IMR-90 (cell line): ENCODE measurements at regions not wholly inside any gene's neighbourhood (a gene's known extent, or its start where the extent isn't known, plus 50 kb on each side); places are given as distances from the start of the nearest gene placed in this dataset.

ENCODE experiments used
- ATAC-seq: fragments of 200-7000 bp; cut with Tn5 transposase; 2 replicates; pipeline ENCODE4 v1.9.1; 2020; ENCODE audit warnings: low read depth, mild to moderate bottlenecking, moderate library complexity
- BruUV-seq: library from RNA; stranded (reverse); fragments of 400-500 nt; replicated peaks from 2 replicates; lab custom pipeline; 2021; lab: Mats Ljungman, UMichigan
- CTCF ChIA-PET: fragments of 300-600 bp; formaldehyde crosslinking; extraction: SDS; loops from one replicate; lab custom pipeline; 2021; ENCODE audit warnings: antibody characterized with exemption; lab: Yijun Ruan, JAX
- POLR2A ChIA-PET: fragments of 300-600 bp; sonication (Branson Sonifier 250); formaldehyde crosslinking; loops from one replicate; lab custom pipeline; 2022; ENCODE audit warnings: antibody characterized with exemption; ENCODE audit not compliant: unreplicated experiment; lab: Charles Lee
- DNase-seq: peaks from one replicate; pipeline ENCODE4 v3.0.0; 2013
- H2AFZ ChIP-seq: replicated peaks from 2 replicates; pipeline ENCODE3; 2013; ENCODE audit warnings: low read length, mild to moderate bottlenecking; ENCODE audit not compliant: poor library complexity
- H2AK5ac ChIP-seq: 2 replicates; pipeline ENCODE4 v1.6.1; 2013; ENCODE audit warnings: low read depth, low read length, inconsistent platforms
- H2AK9ac ChIP-seq: replicated peaks from 2 replicates; pipeline ENCODE3; 2013; ENCODE audit warnings: mild to moderate bottlenecking, low read depth, low read length, moderate library complexity; ENCODE audit not compliant: poor library complexity
- H2BK120ac ChIP-seq: 2 replicates; pipeline ENCODE4 v1.6.1; 2013; ENCODE audit warnings: low read depth, low read length, inconsistent platforms
- H2BK15ac ChIP-seq: 3 replicates; pipeline ENCODE4 v1.6.1; 2013; ENCODE audit warnings: low read depth, low read length, inconsistent platforms
- H2BK20ac ChIP-seq: 2 replicates; pipeline ENCODE4 v1.6.1; 2013; ENCODE audit warnings: low read depth, mild to moderate bottlenecking, inconsistent platforms, low read length, moderate library complexity
- H2BK5ac ChIP-seq: 2 replicates; pipeline ENCODE4 v1.6.1; 2013; ENCODE audit warnings: mild to moderate bottlenecking, low read depth, low read length, inconsistent platforms; ENCODE audit not compliant: poor library complexity, severe bottlenecking
- H3K14ac ChIP-seq: replicated peaks from 2 replicates; pipeline ENCODE4 v1.6.1; 2013; ENCODE audit warnings: low read depth, low read length, inconsistent platforms
- H3K18ac ChIP-seq: 2 replicates; pipeline ENCODE4 v1.6.1; 2013; ENCODE audit warnings: low read depth, low read length, control low read depth
- H3K23ac ChIP-seq: 2 replicates; pipeline ENCODE4 v1.6.1; 2013; ENCODE audit warnings: low read depth, low read length, inconsistent platforms
- H3K27ac ChIP-seq: 2 replicates; pipeline ENCODE4 v1.5.1; 2013; ENCODE audit warnings: mild to moderate bottlenecking, control low read depth, low read length; ENCODE audit not compliant: insufficient read depth
- H3K27me3 ChIP-seq: 2 replicates; pipeline ENCODE4 v1.6.1; 2013; ENCODE audit warnings: low read length; ENCODE audit not compliant: control insufficient read depth, insufficient read depth
- H3K36me3 ChIP-seq: 2 replicates; pipeline ENCODE4 v1.6.1; 2013; ENCODE audit warnings: low read length, mixed read lengths; ENCODE audit not compliant: control insufficient read depth, insufficient read depth
- H3K4ac ChIP-seq: 2 replicates; pipeline ENCODE4 v1.6.1; 2013; ENCODE audit warnings: low read depth, low read length, inconsistent platforms
- H3K4me1 ChIP-seq: 2 replicates; pipeline ENCODE4 v1.6.1; 2013; ENCODE audit warnings: low read length, mixed read lengths; ENCODE audit not compliant: control insufficient read depth, insufficient read depth
- H3K4me2 ChIP-seq: 2 replicates; pipeline ENCODE4 v1.6.1; 2013; ENCODE audit warnings: low read depth, mild to moderate bottlenecking, control low read depth, low read length, moderate library complexity
- H3K4me3 ChIP-seq: 2 replicates; pipeline ENCODE4 v1.5.1; 2013; ENCODE audit warnings: low read depth, mild to moderate bottlenecking, control low read depth, low read length, moderate library complexity; ENCODE audit not compliant: insufficient read depth
- H3K56ac ChIP-seq: 2 replicates; pipeline ENCODE4 v1.6.1; 2013; ENCODE audit warnings: low read length, inconsistent platforms; ENCODE audit not compliant: insufficient read depth; ENCODE audit errors: extremely low read depth
- H3K79me1 ChIP-seq, 2 experiments: 2 replicates each; pipeline ENCODE4 v1.6.1; 2013; ENCODE audit warnings: low read length in 2 of 2, inconsistent platforms in 1 of 2, low read depth in 1 of 2
- H3K9ac ChIP-seq: 2 replicates; pipeline ENCODE4 v1.6.1; 2013; ENCODE audit warnings: low read depth, low read length, control low read depth
- H3K9me1 ChIP-seq: 2 replicates; pipeline ENCODE4 v1.6.1; 2013; ENCODE audit warnings: low read length, inconsistent platforms; ENCODE audit not compliant: insufficient read depth
- H3K9me3 ChIP-seq: 2 replicates; pipeline ENCODE4 v1.6.1; 2013; ENCODE audit warnings: low read length; ENCODE audit not compliant: control insufficient read depth, insufficient read depth
- H4K20me1 ChIP-seq: 2 replicates; pipeline ENCODE4 v1.6.1; 2013; ENCODE audit warnings: low read length, inconsistent platforms; ENCODE audit not compliant: insufficient read depth
- H4K5ac ChIP-seq: 2 replicates; pipeline ENCODE4 v1.6.1; 2013; ENCODE audit warnings: mild to moderate bottlenecking, low read depth, low read length, control low read depth
- H4K8ac ChIP-seq, 2 experiments: 2 replicates each; pipeline ENCODE4 v1.6.1; 2013; ENCODE audit warnings: low read depth in 2 of 2, low read length in 2 of 2, control low read depth in 1 of 2, inconsistent platforms in 1 of 2
- H4K91ac ChIP-seq: 2 replicates; pipeline ENCODE4 v1.6.1; 2013; ENCODE audit warnings: low read depth, low read length, inconsistent platforms; ENCODE audit not compliant: insufficient read depth
- BHLHE40 ChIP-seq: fragments of 150-350 bp; IDR thresholded peaks from 2 replicates; pipeline ENCODE4 v1.6.1; 2016; ENCODE audit warnings: mild to moderate bottlenecking, low read depth, low read length
- CEBPB ChIP-seq: IDR thresholded peaks from 2 replicates; pipeline ENCODE4 v1.6.1; 2012; ENCODE audit warnings: low read depth, low read length, improper control_type of control experiment
- FOS ChIP-seq: fragments of 150-350 bp; IDR thresholded peaks from 2 replicates; pipeline ENCODE4 v1.6.1; 2016; ENCODE audit warnings: low read depth, low read length
- MAFK ChIP-seq: IDR thresholded peaks from 2 replicates; pipeline ENCODE4 v1.6.1; 2012; ENCODE audit warnings: low read depth, low read length, improper control_type of control experiment
- NFE2L2 ChIP-seq: fragments of 150-350 bp; IDR thresholded peaks from 2 replicates; pipeline ENCODE4 v1.6.1; 2016; ENCODE audit warnings: low read depth, mild to moderate bottlenecking, low read length
- POLR2A ChIP-seq: IDR thresholded peaks from 2 replicates; pipeline ENCODE4 v1.6.1; 2012; ENCODE audit warnings: mild to moderate bottlenecking, low read depth, low read length
- WGBS, 2 experiments: methylation state at CpG; one replicate each; pipeline versions ENCODE4 v1.1.5 to v1.1.7; 2013; ENCODE audit warnings: missing lambda C conversion rate in 2 of 2; ENCODE audit not compliant: insufficient read length in 1 of 2; ENCODE audit errors: extremely low coverage in 2 of 2; 5-methylcytosine and 5-hydroxymethylcytosine counted together
- dilution Hi-C: fragments of 300-500 bp; cut with HindIII; formaldehyde crosslinking; loops from one replicate; pipeline ENCODE4 v1.14.3; 2018; ENCODE audit warnings: low sequenced_read_pairs; ENCODE audit not compliant: unreplicated experiment
- in situ Hi-C: fragments of 300-500 bp; cut with MboI; formaldehyde crosslinking; loops from 3 replicates; pipeline ENCODE4 v1.14.3; 2019; ENCODE audit warnings: low sequenced_read_pairs, inconsistent platforms, mixed read lengths
- intact Hi-C: fragments of 100-400 bp; cut with micrococcal nuclease; formaldehyde crosslinking; loops from 2 replicates; pipeline ENCODE4 v1.10.0; 2022
- TF ChIP-seq, protein P1 (sequence below): conservative IDR thresholded peaks from 2 replicates; pipeline ENCODE4 v1.5.1; 2012; ENCODE audit warnings: mild to moderate bottlenecking, low read depth, low read length, improper control_type of control experiment
- TF ChIP-seq, protein P2 (sequence below): fragments of 150-350 bp; IDR thresholded peaks from 2 replicates; pipeline ENCODE4 v1.6.1; 2016; ENCODE audit warnings: low read depth, mild to moderate bottlenecking, low read length, moderate library complexity, borderline replicate concordance
- TF ChIP-seq, protein P3 (sequence below): fragments of 150-350 bp; IDR thresholded peaks from 2 replicates; pipeline ENCODE4 v1.6.1; 2017; ENCODE audit warnings: mild to moderate bottlenecking, antibody characterized with exemption, low read length, low read depth

DNA sequence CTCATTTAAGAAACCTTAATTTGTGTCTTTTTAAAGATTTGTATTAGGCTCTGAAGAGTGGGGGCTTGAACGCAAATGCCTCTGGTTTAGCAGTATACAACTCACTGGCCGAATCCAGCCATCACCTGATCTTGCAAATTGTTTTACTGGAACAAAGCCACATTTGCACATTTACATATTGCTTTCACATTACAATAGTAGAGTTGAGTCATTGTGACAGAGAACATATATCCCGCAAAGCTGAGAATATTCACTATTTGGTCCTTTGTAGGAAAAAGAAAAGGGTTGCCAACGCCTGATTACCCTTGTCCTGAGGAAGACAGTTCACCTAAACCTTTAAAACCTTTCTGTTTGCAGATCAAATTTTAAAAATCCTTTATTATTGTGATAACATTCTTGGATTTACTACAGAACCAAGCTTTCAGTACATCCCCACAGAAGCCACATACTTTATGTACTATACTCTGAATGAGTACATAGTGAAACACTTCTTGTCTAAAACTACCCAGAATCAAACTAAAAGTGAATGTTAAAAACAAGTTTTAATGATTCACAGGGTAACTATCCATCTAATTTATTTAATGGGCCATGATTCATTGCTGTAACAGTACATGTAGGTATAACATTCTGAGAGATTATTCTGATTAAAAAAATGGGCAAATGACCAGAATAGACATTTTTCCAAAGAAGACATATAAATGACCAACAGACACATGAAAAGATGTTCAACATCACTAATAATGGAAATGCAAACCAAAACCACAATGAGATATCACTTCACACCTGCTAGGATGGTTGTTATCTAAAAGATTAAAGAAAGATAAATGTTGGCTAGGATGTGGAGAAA, 161.0 kb downstream of the SLC25A46 start (continued):
- TF ChIP-seq, protein P1, sequence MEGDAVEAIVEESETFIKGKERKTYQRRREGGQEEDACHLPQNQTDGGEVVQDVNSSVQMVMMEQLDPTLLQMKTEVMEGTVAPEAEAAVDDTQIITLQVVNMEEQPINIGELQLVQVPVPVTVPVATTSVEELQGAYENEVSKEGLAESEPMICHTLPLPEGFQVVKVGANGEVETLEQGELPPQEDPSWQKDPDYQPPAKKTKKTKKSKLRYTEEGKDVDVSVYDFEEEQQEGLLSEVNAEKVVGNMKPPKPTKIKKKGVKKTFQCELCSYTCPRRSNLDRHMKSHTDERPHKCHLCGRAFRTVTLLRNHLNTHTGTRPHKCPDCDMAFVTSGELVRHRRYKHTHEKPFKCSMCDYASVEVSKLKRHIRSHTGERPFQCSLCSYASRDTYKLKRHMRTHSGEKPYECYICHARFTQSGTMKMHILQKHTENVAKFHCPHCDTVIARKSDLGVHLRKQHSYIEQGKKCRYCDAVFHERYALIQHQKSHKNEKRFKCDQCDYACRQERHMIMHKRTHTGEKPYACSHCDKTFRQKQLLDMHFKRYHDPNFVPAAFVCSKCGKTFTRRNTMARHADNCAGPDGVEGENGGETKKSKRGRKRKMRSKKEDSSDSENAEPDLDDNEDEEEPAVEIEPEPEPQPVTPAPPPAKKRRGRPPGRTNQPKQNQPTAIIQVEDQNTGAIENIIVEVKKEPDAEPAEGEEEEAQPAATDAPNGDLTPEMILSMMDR = no peak
- no peak for TF ChIP-seq NFE2L2

DNA sequence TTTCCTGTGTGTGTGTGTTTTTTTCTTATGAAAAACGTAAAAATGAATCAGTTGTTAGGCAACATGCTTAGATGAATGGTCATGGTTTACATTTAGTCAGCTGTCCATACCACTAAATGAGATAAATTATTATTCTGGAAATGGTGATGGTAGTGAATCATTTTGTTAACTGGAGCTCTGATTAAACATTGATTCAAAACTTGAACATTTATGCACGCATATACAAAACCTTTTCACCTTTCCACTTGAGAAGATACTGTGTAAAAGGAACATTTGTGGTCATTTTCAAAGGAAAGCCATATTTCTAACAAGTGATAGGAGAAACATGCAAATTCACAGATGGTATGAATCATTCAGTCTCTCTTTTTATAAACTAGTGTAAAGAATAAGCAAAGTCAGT, 162.0 kb downstream of the SLC25A46 start:
- Histone ChIP-seq H3K9ac (no peak overlapping the region), H2BK120ac (no peak overlapping the region), H2BK20ac (no peak overlapping the region), H3K14ac (no peak overlapping the region), H3K4me1 (peaks cover 9% of the 10 kb centered on the region; the same call in 1 of the 2 replicates), H3K18ac (no peak overlapping the region), H2BK5ac (peak overlapping the region; percentile 78), H3K4ac (no peak overlapping the region), H3K9me3 (no peaks in the 10 kb centered on the region), H3K79me1 (no peaks in the 10 kb centered on the region), H2AK5ac (no peak overlapping the region), H3K56ac (no peak overlapping the region), H2AFZ (no peak overlapping the region), H4K91ac (no peak overlapping the region), H3K4me3 (no peak overlapping the region), H4K20me1 (no peaks in the 10 kb centered on the region), H3K9me1 (no peaks in the 10 kb centered on the region), H4K8ac (no peak overlapping the region), H3K27me3 (no peaks in the 10 kb centered on the region), H3K4me2 (no peak overlapping the region), H3K27ac (no peak overlapping the region), H2BK15ac (no peak overlapping the region), H3K36me3 (no peaks in the 10 kb centered on the region), H4K5ac (no peak overlapping the region), H2AK9ac (no peak overlapping the region), H3K23ac (no peak overlapping the region)
- ATAC-seq (peak; percentile 55), DNase-seq (peak; percentile 98)
- CTCF ChIA-PET = no interaction called here
- dilution Hi-C loops = no loop called here
- in situ Hi-C loops = no loop called here
- no CpG with 5 or more reads among the region's 2 CpGs for WGBS, 2 experiments
- intact Hi-C loops = loop anchor here (5.0 kb wide), 2 partner anchors 171 to 191 kb away; partner anchors contain the start of genes TSLP and WDR36
- TF ChIP-seq, protein P1 = no peak
- peak; percentile 71 for TF ChIP-seq FOS
- peak; percentile 62; the same call in 1 of the 2 replicates for TF ChIP-seq BHLHE40
- peak; percentile 90 for TF ChIP-seq CEBPB
- TF ChIP-seq, protein P2, sequence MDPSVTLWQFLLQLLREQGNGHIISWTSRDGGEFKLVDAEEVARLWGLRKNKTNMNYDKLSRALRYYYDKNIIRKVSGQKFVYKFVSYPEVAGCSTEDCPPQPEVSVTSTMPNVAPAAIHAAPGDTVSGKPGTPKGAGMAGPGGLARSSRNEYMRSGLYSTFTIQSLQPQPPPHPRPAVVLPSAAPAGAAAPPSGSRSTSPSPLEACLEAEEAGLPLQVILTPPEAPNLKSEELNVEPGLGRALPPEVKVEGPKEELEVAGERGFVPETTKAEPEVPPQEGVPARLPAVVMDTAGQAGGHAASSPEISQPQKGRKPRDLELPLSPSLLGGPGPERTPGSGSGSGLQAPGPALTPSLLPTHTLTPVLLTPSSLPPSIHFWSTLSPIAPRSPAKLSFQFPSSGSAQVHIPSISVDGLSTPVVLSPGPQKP = no peak
- TF ChIP-seq POLR2A = no peak
- TF ChIP-seq MAFK = peak; percentile 41
- TF ChIP-seq, protein P3, sequence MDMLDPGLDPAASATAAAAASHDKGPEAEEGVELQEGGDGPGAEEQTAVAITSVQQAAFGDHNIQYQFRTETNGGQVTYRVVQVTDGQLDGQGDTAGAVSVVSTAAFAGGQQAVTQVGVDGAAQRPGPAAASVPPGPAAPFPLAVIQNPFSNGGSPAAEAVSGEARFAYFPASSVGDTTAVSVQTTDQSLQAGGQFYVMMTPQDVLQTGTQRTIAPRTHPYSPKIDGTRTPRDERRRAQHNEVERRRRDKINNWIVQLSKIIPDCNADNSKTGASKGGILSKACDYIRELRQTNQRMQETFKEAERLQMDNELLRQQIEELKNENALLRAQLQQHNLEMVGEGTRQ = peak; percentile 20; the same call in 1 of the 2 replicates
- no TSS peak for BruUV-seq
- POLR2A ChIA-PET = interaction anchor here (0.5 to 1.6 kb wide), 3 partner anchors 16 to 771 kb away, joined by 3 to 5 read pairs (median 5); no protein-coding TSS in a partner anchor
